ENCODE measurements at regions not wholly inside any gene's neighbourhood (a gene's known extent, or its start where the extent isn't known, plus 50 kb on each side); places are given as distances from the start of the nearest gene placed in this dataset.

- TF ChIP-seq CTCF (IDR thresholded peaks at IDR 0.05; ENCODE audit: insufficient read depth, low read length) (no peak), REST (IDR thresholded peaks at IDR 0.05; ENCODE audit: insufficient replicate concordance, low read depth) (no peak), POLR2AphosphoS5 (IDR thresholded peaks at IDR 0.05; ENCODE audit: low read depth) (no peak), GABPA (IDR thresholded peaks at IDR 0.05; ENCODE audit: low read depth) (no peak), SPI1 (IDR thresholded peaks at IDR 0.05; ENCODE audit: borderline replicate concordance, low read depth) (no peak)
These were observed 361.9 kb downstream of the ADGRD1 start for GRCh38 chr12:131315601-131316000.
